Ovary (tissue), 3 donors: ENCODE measurements at regions not wholly inside any gene's neighbourhood (a gene's known extent, or its start where the extent isn't known, plus 50 kb on each side); places are given as distances from the start of the nearest gene placed in this dataset.

Source experiments
- CTCF ChIP-seq, 3 donors: fragments of 450-650 bp in 2 of 3; fragments of 200-600 bp in 1 of 3; IDR thresholded peaks; one replicate each; pipeline versions ENCODE4 v1.5.1 to v1.8.0; 2016 to 2022; ENCODE audit warnings: antibody characterized with exemption in 3 of 3, mild to moderate bottlenecking in 1 of 3
- EP300 ChIP-seq: sonication (generic); formaldehyde crosslinking; IDR thresholded peaks from one replicate; pipeline ENCODE4 v1.6.1; 2017; ENCODE audit warnings: antibody characterized with exemption
- POLR2A ChIP-seq: fragments of 450-650 bp; IDR thresholded peaks from one replicate; pipeline ENCODE4 v1.6.1; 2017; ENCODE audit warnings: antibody characterized with exemption, mild to moderate bottlenecking, moderate library complexity
- donor health status: DM: no; HTN: no; CAD: no.

DNA sequence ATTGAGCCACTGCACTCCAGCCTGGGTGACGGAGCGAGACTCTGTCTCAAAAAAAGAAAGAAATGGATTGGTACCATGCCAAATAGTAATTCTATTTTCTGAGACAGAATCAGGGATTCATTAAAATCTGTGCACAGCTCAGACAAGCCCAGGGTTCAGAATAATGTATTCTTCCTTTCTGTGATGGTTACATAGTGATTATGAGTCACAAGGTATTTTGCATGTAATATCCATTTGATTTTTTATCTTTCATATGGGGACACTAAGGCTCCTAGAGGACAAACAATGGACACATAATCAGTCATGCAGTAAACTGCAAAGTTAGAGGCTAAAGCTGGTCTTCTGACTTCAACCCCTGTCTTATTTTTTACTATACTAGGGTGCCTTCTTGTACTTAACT is 156.8 kb upstream of the COL8A1 start:
- TF ChIP-seq CTCF (IDR thresholded peaks at IDR 0.05) = no peak
- no peak for TF ChIP-seq POLR2A
- no peak for TF ChIP-seq EP300
